Suprapubic skin (tissue), 3 donors: ENCODE measurements at regions not wholly inside any gene's neighbourhood (a gene's known extent, or its start where the extent isn't known, plus 50 kb on each side); places are given as distances from the start of the nearest gene placed in this dataset.
"Not testable (repeated sequence)": the region's sequence is repeated elsewhere in the genome, so short reads cannot be mapped to it uniquely, and the experiment has no call there.

ENCODE experiments used
- EP300 ChIP-seq: sonication (generic); formaldehyde crosslinking; IDR thresholded peaks from one replicate; pipeline ENCODE4 v1.6.1; 2017; ENCODE audit warnings: antibody characterized with exemption
- POLR2A ChIP-seq, 2 donors: fragments of 450-650 bp; IDR thresholded peaks; one replicate each; pipeline ENCODE4 v1.6.1; 2017; ENCODE audit warnings: antibody characterized with exemption in 2 of 2, mild to moderate bottlenecking in 2 of 2, moderate library complexity in 2 of 2
- TF ChIP-seq, protein P1 (sequence below), 2 donors: fragments of 200-600 bp in 1 of 2; fragments of 450-650 bp in 1 of 2; sonication (generic) in 1 of 2; IDR thresholded peaks; one replicate each; pipeline ENCODE4 v1.5.1; 2016 to 2019; ENCODE audit warnings: antibody characterized with exemption in 2 of 2, mild to moderate bottlenecking in 1 of 2, moderate library complexity in 1 of 2

DNA sequence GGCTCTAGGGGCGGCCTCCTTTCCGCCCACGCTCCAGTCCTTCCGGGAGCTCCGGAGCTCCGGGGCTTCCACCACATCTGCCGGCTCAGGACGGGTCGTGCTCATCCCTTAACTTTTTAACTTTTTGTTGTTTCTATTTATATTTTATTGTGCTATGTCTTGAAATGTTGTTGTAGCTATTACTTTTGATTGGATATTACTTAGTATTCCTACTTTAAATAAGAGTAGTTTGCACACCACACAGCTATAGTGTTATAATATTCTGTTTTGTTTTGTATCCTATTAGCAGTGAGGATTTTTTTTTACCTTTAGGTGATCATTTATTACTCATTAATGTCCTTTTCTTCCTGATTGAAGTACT lies 1612.9 kb downstream of the SPATA31A7 start:
- not testable (repeated sequence) for TF ChIP-seq POLR2A (IDR thresholded peaks at IDR 0.05); EP300
- TF ChIP-seq, protein P1, sequence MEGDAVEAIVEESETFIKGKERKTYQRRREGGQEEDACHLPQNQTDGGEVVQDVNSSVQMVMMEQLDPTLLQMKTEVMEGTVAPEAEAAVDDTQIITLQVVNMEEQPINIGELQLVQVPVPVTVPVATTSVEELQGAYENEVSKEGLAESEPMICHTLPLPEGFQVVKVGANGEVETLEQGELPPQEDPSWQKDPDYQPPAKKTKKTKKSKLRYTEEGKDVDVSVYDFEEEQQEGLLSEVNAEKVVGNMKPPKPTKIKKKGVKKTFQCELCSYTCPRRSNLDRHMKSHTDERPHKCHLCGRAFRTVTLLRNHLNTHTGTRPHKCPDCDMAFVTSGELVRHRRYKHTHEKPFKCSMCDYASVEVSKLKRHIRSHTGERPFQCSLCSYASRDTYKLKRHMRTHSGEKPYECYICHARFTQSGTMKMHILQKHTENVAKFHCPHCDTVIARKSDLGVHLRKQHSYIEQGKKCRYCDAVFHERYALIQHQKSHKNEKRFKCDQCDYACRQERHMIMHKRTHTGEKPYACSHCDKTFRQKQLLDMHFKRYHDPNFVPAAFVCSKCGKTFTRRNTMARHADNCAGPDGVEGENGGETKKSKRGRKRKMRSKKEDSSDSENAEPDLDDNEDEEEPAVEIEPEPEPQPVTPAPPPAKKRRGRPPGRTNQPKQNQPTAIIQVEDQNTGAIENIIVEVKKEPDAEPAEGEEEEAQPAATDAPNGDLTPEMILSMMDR (IDR thresholded peaks at IDR 0.05) = not testable (repeated sequence)
